Mesothelial cell of epicardium (in vitro differentiated cells): ENCODE measurements at regions not wholly inside any gene's neighbourhood (a gene's known extent, or its start where the extent isn't known, plus 50 kb on each side); places are given as distances from the start of the nearest gene placed in this dataset.

Experiments
- DNase-seq, 2 experiments: peaks; one replicate each; pipeline ENCODE4 v3.0.0; 2021; ENCODE audit warnings: low spot score in 2 of 2; ENCODE audit not compliant: unreplicated experiment in 2 of 2
- H3K27ac Mint-ChIP-seq: 2 replicates; pipeline ENCODE4 v1.8.0; 2021; ENCODE audit warnings: mixed read lengths
- H3K27me3 Mint-ChIP-seq: 2 replicates; pipeline ENCODE4 v1.8.0; 2021; ENCODE audit warnings: low read depth, mixed read lengths
- H3K36me3 Mint-ChIP-seq: 2 replicates; pipeline ENCODE4 v1.8.0; 2021; ENCODE audit warnings: mixed read lengths
- H3K4me1 Mint-ChIP-seq: 2 replicates; pipeline ENCODE4 v1.8.0; 2021; ENCODE audit warnings: mixed read lengths
- H3K4me3 Mint-ChIP-seq: 2 replicates; pipeline ENCODE4 v1.8.0; 2021; ENCODE audit warnings: mild to moderate bottlenecking, moderate library complexity, mixed read lengths
- H3K9me3 Mint-ChIP-seq: 2 replicates; pipeline ENCODE4 v1.8.0; 2021; ENCODE audit warnings: mixed read lengths
- CTCF ChIP-seq: fragments of 200-600 bp; sonication (generic); IDR thresholded peaks from one replicate; pipeline ENCODE4 v1.5.0; 2021; ENCODE audit warnings: antibody characterized with exemption; ENCODE audit not compliant: unreplicated experiment

DNA sequence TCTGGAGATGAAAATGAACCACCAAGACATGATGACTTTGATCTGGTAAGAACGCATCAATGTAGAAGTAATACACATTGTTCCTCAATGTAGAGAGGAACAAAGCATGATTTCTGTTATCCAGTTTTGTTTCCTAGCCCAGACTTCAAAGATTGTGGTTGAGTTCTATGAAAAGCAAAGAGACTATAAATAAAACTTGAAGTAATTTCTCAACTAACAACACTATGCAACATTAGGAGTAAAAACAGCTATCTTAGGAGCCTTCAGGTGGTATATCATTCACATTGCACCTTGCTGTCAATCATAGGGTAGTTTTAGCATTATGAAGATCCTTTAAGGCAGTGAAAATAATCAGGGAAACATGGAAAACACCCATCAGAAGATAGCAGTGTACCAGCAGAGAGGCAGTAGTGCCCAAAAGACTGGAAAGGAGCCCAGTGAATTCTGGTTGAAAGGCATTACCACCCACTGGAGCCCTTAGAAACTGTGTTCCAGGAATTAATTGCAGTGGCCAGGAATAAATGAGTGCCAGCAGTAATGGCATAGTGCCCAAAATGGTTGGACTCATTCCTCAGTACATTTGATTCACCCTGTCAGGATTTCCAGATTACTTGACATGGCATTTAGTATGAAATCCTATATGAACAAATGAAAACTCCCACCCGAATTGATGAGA is 300.7 kb upstream of the CXXC4 start:
- Mint-ChIP-seq H3K4me1 (no peaks in the 10 kb centered on the region), H3K9me3 (peaks cover 4% of the 10 kb centered on the region), H3K4me3 (no peak overlapping the region), H3K27ac (no peak overlapping the region), H3K27me3 (peaks cover 6% of the 10 kb centered on the region), H3K36me3 (no peaks in the 10 kb centered on the region)
- DNase-seq, result no peak
- no peak for TF ChIP-seq CTCF

DNA sequence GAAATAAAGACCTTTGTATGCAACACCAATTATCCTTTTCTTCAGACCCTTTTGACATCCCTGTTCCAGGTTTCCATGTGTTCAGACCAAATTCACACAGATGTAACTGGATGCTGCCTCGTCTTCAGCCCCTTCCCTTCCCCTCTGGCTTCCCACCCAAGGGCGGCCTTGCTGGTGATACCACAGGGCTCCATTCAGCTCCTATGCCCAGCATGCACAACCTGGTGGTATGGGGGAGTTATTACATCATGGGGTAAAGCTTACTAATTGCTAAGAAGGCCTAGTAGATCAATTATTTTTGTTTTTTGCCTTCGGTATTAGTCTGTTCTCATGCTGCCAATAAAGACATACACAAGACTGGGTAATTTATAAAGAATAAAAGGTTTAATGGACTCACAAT is 317.0 kb upstream of the CXXC4 start:
- Mint-ChIP-seq H3K4me1 (peaks cover 9% of the 10 kb centered on the region), H3K27ac (no peak overlapping the region), H3K36me3 (no peaks in the 10 kb centered on the region), H3K4me3 (no peak overlapping the region), H3K27me3 (peaks cover 1% of the 10 kb centered on the region), H3K9me3 (peaks cover 31% of the 10 kb centered on the region)
- DNase-seq, result no peak
- TF ChIP-seq CTCF, result no peak

- no peaks in the 10 kb centered on the region for H3K36me3 Mint-ChIP-seq
- no peak overlapping the region for H3K4me3 Mint-ChIP-seq
- DNase-seq, result no peak
- H3K27ac Mint-ChIP-seq, result no peak overlapping the region
- peaks cover 9% of the 10 kb centered on the region for H3K4me1 Mint-ChIP-seq
- H3K9me3 Mint-ChIP-seq, result peaks cover 7% of the 10 kb centered on the region
- H3K27me3 Mint-ChIP-seq, result peaks cover 1% of the 10 kb centered on the region
- no peak for TF ChIP-seq CTCF
Measured at GRCh38 chr4:104815665-104816064, 321.0 kb upstream of the CXXC4 start.

- H3K4me1 Mint-ChIP-seq, result peaks cover 9% of the 10 kb centered on the region
- H3K27me3 Mint-ChIP-seq, result peaks cover 1% of the 10 kb centered on the region
- H3K4me3 Mint-ChIP-seq, result no peak overlapping the region
- DNase-seq, result no peak
- no peaks in the 10 kb centered on the region for H3K36me3 Mint-ChIP-seq
- no peaks in the 10 kb centered on the region for H3K9me3 Mint-ChIP-seq
- no peak for TF ChIP-seq CTCF
- no peak overlapping the region for H3K27ac Mint-ChIP-seq
Measured at GRCh38 chr4:104818579-104818978, 323.9 kb upstream of the CXXC4 start.

- TF ChIP-seq CTCF, result no peak
- Mint-ChIP-seq H3K4me1 (peaks cover 13% of the 10 kb centered on the region), H3K4me3 (no peak overlapping the region), H3K36me3 (no peaks in the 10 kb centered on the region), H3K9me3 (no peaks in the 10 kb centered on the region), H3K27ac (peak overlapping the region; percentile 91), H3K27me3 (no peaks in the 10 kb centered on the region)
- no peak for DNase-seq
Measured at GRCh38 chr4:104826171-104826570, 320.5 kb upstream of the TET2 start.

DNA sequence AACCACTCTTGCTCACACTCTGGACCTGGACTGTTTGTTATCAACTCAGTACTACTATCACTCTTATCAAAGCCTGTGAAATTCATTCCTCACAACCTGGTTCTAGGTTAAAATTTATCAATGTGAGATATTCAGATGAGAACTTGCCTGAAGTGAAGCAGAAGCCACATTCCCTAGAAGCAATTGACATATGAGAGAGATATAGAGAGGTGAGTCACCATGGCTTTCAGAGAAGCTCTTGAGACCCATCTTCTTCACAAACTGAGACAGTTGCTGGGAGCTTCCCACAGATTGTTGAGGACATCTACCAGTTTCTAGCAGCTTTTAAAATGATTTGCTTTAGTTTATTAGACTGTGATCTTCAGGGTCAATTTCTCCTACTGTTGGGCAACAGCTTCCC is 316.9 kb upstream of the TET2 start:
- peaks cover 13% of the 10 kb centered on the region for H3K4me1 Mint-ChIP-seq
- no peaks in the 10 kb centered on the region for H3K9me3 Mint-ChIP-seq
- H3K4me3 Mint-ChIP-seq, result no peak overlapping the region
- no peaks in the 10 kb centered on the region for H3K27me3 Mint-ChIP-seq
- no peak for TF ChIP-seq CTCF
- no peak for DNase-seq
- no peak overlapping the region for H3K27ac Mint-ChIP-seq
- no peaks in the 10 kb centered on the region for H3K36me3 Mint-ChIP-seq
